HG03025 (cell line): ENCODE measurements at regions not wholly inside any gene's neighbourhood (a gene's known extent, or its start where the extent isn't known, plus 50 kb on each side); places are given as distances from the start of the nearest gene placed in this dataset.
"Not testable (repeated sequence)": the region's sequence is repeated elsewhere in the genome, so short reads cannot be mapped to it uniquely, and the experiment has no call there.

Experiments
- ATAC-seq: cut with Tn5 transposase; IDR thresholded peaks from one replicate; pipeline ENCODE4 v1.9.1; 2021; ENCODE audit warnings: mild to moderate bottlenecking, moderate library complexity; ENCODE audit not compliant: unreplicated experiment, low FRiP score

DNA sequence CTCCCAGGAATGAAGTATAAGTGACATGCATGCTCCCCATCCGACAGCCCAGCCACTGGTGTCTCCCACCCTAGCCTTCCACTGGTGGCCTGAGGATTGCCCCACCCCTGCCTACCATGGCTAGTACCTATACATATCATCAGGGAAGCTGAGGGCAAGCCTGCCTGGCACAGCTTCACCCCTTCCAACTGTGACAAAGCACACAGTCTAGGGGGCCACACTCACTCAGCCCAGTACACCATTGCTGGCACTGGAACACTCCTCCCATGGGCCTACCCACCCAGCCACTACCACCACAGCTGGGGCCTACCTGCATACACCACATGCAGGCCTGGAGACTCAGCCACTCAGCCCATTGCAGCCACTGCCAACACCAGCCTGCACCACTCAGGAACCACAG is 393.1 kb upstream of the STEAP1 start:
- ATAC-seq: no peak

DNA sequence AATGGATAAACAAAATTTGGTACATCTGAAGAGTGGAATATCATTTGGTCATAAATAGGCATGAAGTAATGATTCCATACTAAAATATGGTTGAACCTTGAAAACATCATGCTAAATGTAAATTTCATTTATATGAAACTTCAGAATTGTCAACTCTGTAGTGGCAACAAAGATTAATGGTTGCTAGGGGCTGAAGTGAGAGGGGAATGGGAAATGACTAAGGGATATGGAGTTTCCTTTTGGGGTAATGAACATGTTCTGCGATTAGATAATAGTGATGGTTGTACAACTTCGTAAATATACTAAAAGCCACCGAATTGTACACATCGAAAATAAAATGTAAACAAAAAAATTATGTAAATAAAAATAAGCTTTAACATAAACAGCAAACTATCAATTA is 384.1 kb upstream of the STEAP1 start:
- ATAC-seq: no peak

DNA sequence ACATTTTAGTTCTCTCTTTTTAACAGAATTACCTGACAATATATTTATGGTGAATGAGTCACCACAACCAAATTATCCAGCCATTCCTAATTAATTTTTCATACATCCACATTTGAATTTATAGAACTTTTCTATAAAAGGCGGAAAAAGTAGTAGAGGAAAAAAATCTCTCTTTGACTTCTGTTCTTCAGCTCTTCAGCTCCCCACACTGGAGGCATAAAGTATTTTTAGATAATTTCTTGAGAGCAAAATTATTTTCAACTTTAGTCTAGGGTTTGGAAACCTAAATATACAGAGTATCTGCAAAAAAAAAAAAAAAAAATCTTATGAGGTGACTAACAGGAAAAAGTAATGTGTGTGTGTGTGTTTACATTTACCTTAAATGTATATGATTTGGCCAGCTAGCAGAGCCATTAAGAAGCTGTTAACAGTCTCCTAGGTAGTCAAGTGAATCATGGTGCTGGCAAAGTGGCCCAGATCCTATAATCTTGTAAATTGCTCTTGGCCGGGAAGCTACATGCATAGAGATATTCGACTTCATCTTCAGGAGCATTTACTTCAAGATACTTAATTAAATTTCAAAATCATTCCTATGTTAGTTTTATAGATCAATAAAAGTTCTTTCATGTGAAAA is 383.1 kb upstream of the STEAP1 start:
- no peak for ATAC-seq

DNA sequence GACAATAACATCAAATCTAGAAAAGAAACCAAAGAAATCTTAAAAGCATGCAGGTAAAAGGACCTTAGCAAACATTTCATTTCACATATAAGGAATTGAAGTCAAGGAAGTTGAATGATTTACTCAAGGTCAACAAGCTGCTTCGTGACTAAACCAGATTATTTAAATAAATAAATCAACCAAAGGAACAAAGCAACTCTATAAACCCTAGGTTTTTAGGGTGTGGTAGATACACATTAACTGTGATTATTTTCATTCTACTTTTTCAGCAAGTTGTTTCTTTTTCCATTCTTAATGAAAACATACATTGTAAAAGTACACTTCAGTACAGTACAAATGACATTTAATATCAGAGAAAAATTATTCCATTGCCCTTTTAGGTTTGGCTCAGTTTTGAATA is 382.0 kb upstream of the STEAP1 start:
- ATAC-seq: no peak

DNA sequence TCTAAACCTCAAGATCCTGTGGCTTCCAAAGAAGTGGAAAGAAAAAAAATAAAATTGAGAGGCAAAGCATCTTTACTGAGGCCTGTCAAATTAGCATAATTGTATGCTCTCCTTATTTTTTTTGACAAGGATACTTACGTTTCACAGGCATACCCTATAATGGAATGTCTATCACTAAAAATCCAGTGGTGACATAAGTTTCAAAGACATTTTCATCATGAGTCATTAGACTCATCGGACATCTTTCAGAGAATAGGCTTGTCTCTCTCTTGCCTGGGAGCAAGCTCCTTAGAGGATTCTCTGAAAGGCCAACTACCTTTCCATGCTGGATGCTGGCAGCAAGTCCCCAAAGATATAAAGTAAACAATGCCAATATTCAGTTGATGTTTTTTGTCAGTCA is 380.7 kb upstream of the STEAP1 start:
- ATAC-seq: no peak

DNA sequence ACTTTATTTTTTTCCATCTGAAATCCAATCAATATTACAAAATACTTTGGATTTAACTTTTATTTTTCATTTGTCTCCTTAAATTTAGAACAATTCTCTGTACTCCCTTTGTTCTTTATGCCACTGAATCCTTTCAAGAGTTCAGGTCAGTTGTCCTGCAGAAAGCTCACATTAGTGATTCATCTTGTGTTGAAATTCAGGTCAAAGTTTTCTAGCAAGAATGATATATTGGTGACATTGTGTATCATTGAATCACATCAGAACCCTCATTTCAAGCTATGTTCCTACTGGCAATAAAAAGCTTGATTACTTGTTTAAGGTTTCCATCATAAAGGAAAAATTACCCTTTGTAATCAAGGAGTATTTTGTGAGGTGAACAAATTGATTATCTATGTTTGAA is 378.8 kb upstream of the STEAP1 start:
- no peak for ATAC-seq

DNA sequence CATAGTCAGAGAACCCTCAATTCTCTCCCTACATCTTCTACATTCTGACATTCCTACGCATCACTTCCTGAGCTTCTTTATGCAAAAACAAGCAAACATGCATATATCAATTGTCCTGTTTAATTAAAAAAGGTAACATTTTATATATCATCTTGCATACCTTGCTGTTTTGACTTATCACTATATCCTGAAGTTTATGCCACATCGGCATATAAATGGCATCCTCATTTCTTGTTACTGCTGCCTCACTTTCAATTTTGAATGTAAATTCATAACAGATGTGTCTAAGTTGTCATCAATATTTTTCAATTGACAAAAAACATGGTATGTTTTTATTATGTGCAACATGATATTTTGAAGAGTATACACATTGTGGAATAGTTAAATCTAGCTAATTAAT is 377.3 kb upstream of the STEAP1 start:
- no peak for ATAC-seq

DNA sequence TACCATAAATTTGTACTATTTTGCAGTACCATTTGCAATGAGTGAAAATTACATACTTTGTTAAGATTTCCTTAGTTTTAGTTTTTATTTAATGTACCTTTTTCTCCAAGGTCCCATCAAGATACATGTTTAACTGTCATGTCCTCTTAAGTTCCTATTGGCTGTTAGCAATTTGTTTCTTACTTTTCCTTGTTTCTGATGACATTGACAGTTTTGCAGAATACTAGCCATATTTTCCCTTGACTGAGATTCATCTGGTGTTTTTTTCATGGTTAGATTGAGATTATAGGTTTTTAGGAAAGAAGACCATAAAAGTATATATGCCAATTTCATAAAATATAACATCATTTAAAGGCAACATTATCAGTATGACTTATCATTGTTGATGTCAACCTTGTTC is 376.8 kb upstream of the STEAP1 start:
- no peak for ATAC-seq

DNA sequence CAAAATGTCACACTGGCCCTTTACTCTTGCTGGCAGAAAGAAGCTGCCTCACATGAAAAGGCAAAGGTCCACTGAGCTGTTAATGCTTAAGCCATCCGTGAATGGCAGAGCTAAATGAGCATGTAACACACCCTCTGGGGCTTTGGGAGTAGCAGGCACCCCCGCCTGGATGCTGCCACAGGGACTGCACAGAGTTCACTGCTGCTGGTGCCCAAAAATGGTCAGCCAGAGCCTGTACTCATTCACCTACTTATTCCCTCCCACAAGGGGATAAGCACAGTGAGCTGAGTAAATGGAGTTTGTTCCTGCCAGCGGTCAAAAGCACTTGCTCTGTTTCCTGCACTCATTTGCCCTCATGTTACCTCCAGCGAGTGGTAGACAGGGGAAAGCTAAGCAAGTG is 374.0 kb upstream of the STEAP1 start:
- ATAC-seq: no peak

DNA sequence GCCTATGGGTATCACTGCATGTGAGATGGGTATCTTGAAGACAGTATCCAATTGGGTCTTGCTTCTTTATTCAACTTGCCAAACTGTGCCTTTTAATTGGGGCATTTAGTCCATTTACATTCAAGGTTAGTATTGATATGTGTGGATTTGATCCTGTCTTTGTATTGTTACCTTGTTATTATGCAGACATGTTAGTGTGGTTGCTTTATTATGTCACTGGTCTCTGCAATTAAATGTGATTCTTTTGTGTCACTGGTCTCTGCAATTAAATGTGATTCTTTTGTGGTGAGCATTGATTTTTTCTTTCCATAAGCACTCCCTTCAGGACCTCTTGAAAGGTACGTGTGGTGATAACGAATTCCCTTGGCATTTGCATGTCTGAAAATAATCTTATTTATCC is 357.8 kb upstream of the STEAP1 start:
- ATAC-seq: no peak

DNA sequence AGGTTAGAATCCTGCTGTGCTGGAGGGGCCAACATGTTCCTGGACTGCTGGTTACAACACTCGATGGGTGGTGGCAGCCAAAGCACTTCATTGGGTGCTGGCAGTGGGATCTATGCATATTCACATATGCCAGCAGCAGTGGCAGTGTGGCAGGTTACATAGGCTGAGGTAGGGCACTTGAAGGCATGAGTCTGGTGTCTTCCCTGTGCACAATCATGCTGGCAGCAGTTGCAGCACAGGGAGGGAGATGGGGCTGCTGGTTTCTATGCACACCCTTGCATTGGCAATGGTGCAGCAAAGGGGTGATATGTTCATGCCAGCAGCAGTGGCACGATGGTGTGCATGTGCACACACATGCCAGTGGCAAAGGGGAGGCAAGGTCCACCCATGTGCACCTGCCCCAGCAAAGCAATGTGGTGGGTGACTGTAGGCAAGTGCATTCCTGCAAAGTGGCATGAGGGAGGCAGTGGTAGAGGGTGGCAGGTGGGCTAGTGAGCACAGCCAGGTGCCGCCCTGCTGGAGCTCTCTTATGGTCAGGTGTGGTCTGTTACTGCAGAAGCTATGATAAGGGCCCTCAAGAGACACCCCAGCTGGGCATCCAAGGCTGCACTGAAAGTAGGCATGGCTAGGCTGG is 356.2 kb upstream of the STEAP1 start:
- no peak for ATAC-seq

DNA sequence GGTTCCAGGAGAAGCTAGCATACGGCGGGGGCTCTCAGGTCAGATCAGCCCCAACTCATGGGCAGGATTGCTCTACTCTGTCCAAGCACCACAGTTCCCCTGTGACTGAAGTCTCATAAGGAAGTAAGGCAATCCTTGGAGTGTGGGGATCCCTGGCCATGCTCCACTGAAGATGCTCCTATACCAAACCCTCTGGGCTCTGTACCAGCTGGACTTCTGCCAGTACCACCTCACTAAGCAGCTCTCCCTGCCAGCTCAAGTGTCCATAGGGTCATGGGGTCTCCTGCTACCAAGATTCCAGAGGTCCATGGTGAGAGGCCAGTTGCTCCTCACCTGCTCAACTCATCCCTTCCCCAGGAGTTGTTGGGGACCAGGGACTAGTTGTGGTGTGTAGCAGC is 355.7 kb upstream of the STEAP1 start:
- no peak for ATAC-seq

DNA sequence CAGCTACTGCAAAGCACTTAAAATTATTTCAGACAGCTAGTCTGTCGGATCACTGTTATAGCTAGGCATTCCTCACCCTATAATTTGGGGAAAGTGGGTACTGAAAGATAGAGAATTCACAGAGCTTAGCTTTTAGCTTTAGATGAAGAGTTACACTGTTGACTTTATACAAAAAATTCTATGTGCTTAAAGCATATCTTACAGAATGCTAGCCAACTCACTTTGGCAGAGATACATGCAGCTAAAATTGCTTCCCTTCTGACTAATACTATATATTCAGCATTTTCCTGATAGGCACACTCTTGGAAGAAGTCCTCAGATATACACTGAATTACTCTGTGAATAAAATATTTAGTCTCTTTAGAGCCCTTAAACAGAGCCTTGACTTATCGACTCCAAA is 353.5 kb upstream of the STEAP1 start:
- ATAC-seq: no peak

DNA sequence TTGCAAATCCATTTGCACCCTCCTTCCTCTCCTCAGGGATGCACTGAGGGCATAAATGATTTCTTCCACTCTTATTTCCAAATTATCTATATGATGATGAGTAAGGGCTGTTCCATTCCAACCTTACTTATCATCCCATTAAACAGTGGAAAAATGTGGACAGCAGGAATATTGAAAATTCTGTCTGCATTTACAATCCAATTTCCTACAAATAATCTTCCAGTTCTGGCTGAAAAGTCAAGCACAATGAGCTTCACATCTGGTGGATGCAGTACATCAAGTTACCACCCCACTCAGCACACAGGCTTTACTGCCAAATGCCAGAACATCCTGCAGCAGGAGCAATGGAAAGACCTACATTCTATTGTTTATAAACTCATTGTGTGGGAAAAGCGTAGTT is 345.0 kb upstream of the STEAP1 start:
- ATAC-seq: no peak

DNA sequence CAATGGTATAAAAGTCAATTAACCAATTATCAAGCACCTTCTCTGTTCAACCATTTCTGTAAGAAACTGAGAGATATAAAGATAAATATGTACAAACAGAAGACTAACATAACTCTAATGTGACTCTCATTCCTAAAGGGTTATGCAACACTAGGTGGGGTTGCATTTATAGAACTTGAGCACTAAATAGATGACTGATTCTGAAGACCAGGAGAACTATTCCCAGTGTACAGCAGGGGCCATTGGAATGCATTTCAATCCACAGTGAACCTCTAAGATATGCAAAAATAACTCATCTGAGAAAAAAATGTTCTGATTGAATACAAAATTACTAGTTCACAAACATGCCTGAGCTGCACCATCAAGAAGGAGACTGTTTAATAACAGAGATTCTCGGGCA is 341.2 kb upstream of the STEAP1 start:
- ATAC-seq: no peak

DNA sequence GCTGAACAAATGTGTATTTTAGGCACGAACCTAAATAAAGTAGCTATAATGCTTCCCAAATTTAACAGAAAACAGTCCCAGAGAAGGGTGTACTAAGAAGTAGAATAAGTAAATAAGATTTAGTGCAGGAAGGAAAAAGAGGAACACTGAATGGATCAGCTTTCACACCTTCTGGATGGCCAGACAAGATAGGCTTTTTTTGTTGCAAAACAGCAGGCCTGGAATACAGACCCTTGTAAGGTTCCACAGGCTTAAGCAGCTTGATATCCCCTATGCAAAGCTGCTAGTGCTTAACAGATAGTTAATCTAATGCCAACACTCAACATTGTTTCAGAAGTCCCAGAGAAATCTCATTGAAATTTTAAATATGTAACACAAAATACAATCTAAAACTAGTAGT is 328.1 kb upstream of the STEAP1 start:
- no peak for ATAC-seq

DNA sequence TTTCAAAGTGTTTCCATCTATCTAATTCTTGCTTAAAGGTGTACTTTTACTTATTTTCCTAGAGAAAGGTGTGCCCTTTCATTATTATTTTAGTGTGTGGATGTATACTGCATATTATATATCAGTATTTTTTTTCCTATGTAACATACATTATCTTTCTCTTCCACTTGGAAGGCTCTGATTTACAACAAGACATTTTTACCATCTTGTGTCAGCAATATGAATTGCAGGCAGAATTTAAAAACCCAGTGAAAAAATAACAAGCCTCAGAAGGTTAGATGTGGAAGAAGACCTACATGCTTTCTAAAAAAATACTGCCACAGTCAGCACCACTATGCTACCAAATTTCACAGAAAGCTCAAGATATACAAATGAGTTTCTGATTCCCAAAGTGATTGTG is 327.7 kb upstream of the STEAP1 start:
- ATAC-seq: no peak

DNA sequence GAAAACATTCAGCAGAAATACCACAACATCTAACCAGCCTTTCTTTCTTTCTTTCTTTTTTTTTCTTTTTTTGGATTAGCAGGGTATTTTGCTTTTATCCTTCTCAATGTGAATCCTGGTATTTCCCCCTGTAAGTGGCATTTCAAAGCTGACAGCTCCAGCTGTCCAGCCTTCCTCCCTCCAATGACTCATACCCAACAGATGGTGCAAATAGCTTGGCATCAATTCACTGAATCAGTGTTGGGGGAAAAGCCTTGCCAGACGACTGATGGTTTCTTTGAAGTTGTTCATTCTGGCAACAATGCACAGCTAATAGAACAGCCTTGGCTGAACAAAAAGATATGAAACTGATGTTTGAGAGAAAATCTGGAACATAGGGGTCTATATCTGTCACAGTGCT is 316.8 kb upstream of the STEAP1 start:
- no peak for ATAC-seq

DNA sequence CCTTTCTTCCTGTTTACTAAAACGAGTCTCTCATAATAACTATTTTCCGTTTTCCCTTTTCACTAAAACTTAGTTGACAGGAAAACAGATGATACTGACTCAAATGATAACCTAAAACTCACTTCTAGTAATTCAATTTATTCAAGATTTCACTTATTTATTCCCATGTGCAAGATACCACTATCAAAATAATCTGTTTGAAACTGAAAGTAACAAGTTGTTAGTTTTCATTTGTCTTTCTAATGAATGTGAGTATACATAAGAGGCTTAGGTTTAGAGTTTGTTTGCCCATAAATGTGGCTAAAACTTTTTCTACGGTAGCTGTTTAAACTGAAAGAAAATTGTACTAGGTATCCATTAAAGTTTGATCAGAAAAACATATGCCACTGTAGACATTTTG is 314.9 kb upstream of the STEAP1 start:
- ATAC-seq: no peak

DNA sequence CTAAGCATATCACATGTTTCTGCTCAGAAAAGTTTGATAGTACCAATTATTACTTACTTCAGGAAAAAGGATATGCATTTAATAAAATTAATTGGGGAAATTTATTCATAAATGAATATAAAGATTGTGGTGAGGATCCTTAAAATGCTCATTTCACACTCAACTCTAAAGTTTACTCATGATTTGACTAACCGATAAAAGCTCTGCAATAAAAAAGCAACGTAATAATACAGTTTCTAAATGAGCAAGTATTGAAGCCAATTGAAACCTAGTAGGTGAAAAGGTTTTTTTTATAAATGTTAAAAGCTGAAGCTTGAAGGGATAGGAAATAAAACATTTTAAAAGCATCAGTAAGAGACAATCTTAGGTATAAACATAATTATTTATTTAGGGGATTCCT is 308.3 kb upstream of the STEAP1 start:
- ATAC-seq: no peak

DNA sequence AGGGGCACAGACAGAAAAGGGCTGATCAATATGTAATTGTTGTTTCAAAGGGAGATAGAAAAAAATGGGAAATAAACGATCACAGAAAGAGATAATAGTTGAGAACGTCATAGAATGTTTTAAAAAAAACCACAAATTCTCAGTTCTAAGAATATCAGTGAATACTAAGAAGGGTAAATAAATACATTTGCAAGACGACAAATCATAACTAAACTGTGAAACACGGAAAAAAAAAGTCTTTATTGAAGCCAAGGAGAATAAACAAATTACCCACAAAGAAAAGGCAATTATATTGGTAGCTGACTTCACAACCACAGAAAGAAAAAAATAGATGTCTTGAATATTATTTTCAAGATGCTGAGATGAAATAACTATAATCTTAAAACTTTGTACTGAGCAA is 305.2 kb upstream of the STEAP1 start:
- no peak for ATAC-seq

DNA sequence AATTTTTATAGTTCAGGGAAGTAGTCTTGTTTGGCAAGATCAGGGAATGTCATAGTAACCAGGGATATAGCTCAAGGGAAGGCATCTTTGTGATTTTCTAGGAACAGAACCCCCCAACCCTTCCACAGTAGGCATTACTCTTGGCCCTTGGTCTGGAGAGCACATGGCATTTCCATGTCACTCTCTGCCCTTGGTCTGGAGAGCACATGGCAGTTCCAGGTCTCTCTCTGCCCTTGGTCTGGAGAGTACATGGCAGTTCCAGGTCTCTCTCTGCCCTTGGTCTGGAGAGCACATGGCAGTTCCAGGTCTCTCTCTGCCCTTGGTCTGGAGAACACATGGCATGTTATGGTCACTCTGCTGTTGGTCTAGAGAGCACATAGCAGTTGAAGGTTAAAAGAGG is 297.2 kb upstream of the STEAP1 start:
- ATAC-seq: not testable (repeated sequence)

DNA sequence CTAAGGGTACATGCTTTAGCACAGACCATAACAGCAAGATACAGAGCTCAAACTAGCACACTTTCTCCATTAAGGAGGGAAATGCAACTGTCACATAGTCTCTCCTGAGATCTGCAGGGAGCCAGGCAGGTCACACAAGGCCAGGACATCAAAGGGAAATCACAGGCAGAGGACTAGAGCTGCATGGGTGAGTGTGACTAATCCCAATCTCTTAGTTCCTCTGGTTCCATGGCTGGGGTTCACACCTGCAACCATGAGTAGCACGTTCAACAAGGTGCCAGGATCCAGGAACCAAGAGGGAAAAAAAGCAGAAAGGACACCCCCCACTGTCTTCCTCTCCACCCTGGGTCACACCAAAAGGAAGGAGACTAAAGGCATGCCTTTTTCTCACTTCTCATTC is 296.5 kb upstream of the STEAP1 start:
- ATAC-seq: no peak
